Left ventricle myocardium inferior (tissue), 1 donor: ENCODE measurements at regions not wholly inside any gene's neighbourhood (a gene's known extent, or its start where the extent isn't known, plus 50 kb on each side); places are given as distances from the start of the nearest gene placed in this dataset.

Source experiments
- DNase-seq: peaks from one replicate; pipeline ENCODE4 v3.0.0-alpha.2; 2020
- H3K27ac ChIP-seq: fragments of 200-600 bp; replicated peaks from 2 replicates; pipeline ENCODE4 v1.8.0; 2021
- H3K27me3 ChIP-seq: fragments of 200-600 bp; 2 replicates; pipeline ENCODE4 v1.8.0; 2021; ENCODE audit warnings: low read depth
- H3K36me3 ChIP-seq: fragments of 200-600 bp; 2 replicates; pipeline ENCODE4 v1.8.0; 2021
- H3K4me1 ChIP-seq: fragments of 200-600 bp; 2 replicates; pipeline ENCODE4 v1.8.0; 2021
- H3K4me3 ChIP-seq: fragments of 200-600 bp; 2 replicates; pipeline ENCODE4 v1.8.0; 2021; ENCODE audit warnings: mild to moderate bottlenecking, moderate library complexity
- H3K9me3 ChIP-seq: fragments of 200-600 bp; replicated peaks from 2 replicates; pipeline ENCODE4 v1.8.0; 2021
- intact Hi-C: fragments of 100-400 bp; cut with micrococcal nuclease; formaldehyde crosslinking; loops from one replicate; pipeline ENCODE4 v1.11.0; 2022
- TF ChIP-seq, protein P1 (sequence below): fragments of 200-600 bp; IDR thresholded peaks from 2 replicates; pipeline ENCODE4 v1.8.0; 2021; ENCODE audit warnings: antibody characterized with exemption, mild to moderate bottlenecking, borderline replicate concordance
- donor health status: DM: no; HTN: yes; CAD: no; lungs with severe emphysema.

DNA sequence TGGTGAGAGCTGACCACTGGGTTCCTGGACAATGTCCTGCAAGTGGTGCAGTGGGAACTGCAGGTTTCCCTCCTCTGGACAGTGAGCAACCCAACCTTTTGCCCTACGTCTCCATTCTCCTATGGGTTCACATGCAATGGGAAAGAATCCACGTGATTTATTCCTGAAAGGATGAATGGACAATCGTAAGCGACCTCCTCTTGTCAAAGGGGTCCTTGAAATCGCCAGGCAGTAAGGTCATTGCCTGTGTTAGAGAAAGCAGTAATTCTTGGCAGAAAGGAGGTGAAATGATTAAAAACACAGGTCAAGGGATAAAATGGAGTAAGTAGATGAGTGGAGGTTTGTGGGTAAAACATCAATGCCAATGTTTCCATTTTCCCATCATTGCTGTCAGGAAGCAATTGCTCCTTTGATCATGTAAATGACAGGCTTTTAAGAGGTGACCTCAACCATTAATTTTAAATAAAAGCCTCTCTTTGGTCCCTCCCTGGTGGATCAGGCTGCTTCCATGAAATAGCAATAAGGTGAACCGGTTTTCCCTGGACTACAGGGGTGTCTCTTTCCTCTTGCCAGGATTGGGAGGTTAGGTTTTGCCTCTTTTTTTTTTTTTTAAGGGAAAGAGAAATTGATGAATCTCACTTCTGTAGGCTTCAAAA is 330.0 kb upstream of the PRKCQ start:
- TF ChIP-seq, protein P1, sequence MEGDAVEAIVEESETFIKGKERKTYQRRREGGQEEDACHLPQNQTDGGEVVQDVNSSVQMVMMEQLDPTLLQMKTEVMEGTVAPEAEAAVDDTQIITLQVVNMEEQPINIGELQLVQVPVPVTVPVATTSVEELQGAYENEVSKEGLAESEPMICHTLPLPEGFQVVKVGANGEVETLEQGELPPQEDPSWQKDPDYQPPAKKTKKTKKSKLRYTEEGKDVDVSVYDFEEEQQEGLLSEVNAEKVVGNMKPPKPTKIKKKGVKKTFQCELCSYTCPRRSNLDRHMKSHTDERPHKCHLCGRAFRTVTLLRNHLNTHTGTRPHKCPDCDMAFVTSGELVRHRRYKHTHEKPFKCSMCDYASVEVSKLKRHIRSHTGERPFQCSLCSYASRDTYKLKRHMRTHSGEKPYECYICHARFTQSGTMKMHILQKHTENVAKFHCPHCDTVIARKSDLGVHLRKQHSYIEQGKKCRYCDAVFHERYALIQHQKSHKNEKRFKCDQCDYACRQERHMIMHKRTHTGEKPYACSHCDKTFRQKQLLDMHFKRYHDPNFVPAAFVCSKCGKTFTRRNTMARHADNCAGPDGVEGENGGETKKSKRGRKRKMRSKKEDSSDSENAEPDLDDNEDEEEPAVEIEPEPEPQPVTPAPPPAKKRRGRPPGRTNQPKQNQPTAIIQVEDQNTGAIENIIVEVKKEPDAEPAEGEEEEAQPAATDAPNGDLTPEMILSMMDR = no peak
- intact Hi-C loops = no loop called here

DNA sequence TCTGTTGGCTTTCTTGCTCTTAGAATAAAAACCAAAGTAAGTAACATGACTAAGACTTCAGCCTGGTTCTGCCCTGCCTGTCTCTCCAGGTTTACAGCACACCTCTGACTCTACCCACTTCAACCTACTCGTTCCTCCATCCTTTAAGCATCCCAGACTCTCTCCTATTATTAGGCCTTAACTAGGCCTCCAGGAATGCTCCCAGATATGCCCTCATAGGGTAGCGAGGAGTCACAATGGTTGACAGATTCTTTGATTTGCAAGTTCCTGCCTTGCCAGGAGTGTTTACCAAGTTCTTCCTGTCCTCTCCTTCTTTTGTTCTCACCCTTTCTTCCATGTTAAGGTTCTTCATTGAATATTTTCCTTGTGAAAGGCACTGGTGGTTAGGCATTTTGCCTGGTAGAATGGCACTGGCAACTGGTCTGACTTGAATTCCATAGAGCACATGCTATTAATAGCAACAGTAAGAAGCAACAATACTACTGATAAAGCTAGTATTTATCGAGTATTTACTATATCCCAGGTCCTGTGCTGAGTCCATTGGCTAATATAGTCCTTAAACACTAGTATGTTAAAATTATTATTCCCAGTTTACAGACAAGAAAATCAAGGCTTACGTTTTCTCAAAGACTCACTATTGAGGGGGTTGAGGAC is 327.9 kb upstream of the PRKCQ start:
- Histone ChIP-seq H3K4me1 (peaks cover 2% of the 10 kb centered on the region), H3K36me3 (no peaks in the 10 kb centered on the region), H3K4me3 (no peak overlapping the region), H3K27ac (no peak overlapping the region), H3K27me3 (no peaks in the 10 kb centered on the region), H3K9me3 (peaks cover 9% of the 10 kb centered on the region)
- intact Hi-C loops = no loop called here
- DNase-seq = no peak
- TF ChIP-seq, protein P1 = no peak

More for the DNA sequence above, 330.0 kb upstream of the PRKCQ start:
- Histone ChIP-seq H3K27ac (no peak overlapping the region), H3K4me1 (peaks cover 6% of the 10 kb centered on the region), H3K36me3 (no peaks in the 10 kb centered on the region), H3K4me3 (no peak overlapping the region), H3K27me3 (no peaks in the 10 kb centered on the region), H3K9me3 (peaks cover 3% of the 10 kb centered on the region)
- no peak for DNase-seq

DNA sequence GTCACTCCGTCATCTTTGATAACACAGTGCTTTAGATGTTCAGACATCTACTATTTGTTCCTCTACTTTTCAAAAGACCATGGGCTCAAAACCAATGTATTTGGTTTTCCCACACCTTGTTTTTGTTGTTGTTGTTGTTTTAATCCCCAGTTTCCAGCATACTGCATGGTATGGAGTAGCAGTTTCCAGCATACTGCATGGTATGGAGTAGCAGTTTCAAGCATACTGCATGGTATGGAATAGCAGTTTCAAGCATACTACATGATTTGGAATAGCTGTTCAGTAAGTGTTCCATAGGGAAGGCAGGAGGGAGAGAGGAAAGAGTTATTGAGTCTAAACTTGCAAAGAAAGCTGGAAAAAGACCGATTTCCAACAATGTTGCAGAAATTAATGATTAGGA is 314.3 kb upstream of the PRKCQ start:
- TF ChIP-seq, protein P1 = no peak
- peaks cover 26% of the 10 kb centered on the region for H3K27me3 ChIP-seq
- no peaks in the 10 kb centered on the region for H3K36me3 ChIP-seq
- intact Hi-C loops = no loop called here
- H3K9me3 ChIP-seq = no peaks in the 10 kb centered on the region
- no peak for DNase-seq
- no peak overlapping the region for H3K27ac ChIP-seq
- no peaks in the 10 kb centered on the region for H3K4me1 ChIP-seq
- no peak overlapping the region for H3K4me3 ChIP-seq

DNA sequence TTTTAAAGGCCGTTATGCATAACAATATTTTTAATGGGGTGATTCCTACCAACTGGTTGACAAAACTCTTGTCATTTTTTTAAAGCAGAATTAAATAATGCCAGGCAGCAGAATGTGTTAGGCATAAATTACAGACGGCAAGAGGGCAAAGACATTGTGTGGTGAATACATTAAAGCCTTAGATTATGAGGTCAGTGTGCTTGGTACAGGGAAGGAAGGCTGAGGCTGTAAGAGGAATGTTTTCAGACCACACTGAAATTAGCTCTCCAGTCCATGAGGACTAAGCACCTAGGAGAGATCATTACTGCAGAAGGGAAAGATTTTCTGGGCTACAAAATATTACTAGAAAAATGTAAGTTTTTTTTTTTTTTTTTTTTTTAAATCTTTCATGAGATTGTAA is 312.8 kb upstream of the PRKCQ start:
- TF ChIP-seq, protein P1 = no peak
- Histone ChIP-seq H3K27ac (no peak overlapping the region), H3K27me3 (peaks cover 26% of the 10 kb centered on the region), H3K4me1 (no peaks in the 10 kb centered on the region), H3K9me3 (no peaks in the 10 kb centered on the region), H3K4me3 (no peak overlapping the region), H3K36me3 (no peaks in the 10 kb centered on the region)
- intact Hi-C loops = no loop called here
- DNase-seq = no peak

DNA sequence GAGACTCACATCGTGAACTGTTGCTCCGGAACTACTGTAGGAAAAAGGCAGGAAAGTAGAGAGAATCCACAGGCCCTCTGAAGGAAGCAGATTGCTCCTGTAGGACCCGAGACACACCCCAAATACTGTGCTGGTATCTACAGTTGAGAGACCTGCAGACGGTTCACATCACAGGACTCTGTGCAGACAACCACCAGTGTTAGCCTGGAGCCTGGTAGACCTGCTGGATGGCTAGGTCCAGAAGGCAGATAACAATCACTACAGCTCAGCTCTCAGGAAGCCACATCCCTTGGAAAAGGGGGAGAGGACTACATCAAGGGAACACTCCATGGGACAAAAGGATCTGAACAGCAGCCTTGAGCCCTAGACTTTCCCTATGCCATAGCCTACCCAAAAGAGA is 311.8 kb upstream of the PRKCQ start:
- Histone ChIP-seq H3K27ac (no peak overlapping the region), H3K4me1 (no peaks in the 10 kb centered on the region), H3K27me3 (peaks cover 26% of the 10 kb centered on the region), H3K9me3 (no peaks in the 10 kb centered on the region), H3K36me3 (no peaks in the 10 kb centered on the region), H3K4me3 (no peak overlapping the region)
- TF ChIP-seq, protein P1 = no peak
- intact Hi-C loops = no loop called here
- no peak for DNase-seq
